CD4-positive, alpha-beta memory T cell (primary cell): ENCODE measurements at regions not wholly inside any gene's neighbourhood (a gene's known extent, or its start where the extent isn't known, plus 50 kb on each side); places are given as distances from the start of the nearest gene placed in this dataset.

Experiments used
- CTCF ChIA-PET: fragments of 350-600 bp; sonication (Branson Sonifier 250); formaldehyde crosslinking; loops from one replicate; lab custom pipeline; 2021; ENCODE audit warnings: inconsistent platforms; ENCODE audit not compliant: partially characterized antibody; lab: Charles Lee
- POLR2A ChIA-PET: fragments of 350-600 bp; sonication (Branson Sonifier 250); formaldehyde crosslinking; loops from one replicate; lab custom pipeline; 2021; ENCODE audit not compliant: partially characterized antibody; lab: Charles Lee
- DNase-seq, 5 donors: peaks; one replicate each; pipeline versions ENCODE4 v3.0.0 to v3.0.0-alpha.2; 2020 to 2022; ENCODE audit warnings: mixed read lengths in 1 of 5
- H3K27ac ChIP-seq: one replicate; pipeline ENCODE4 v1.7.0; 2013; ENCODE audit warnings: low read depth, low read length
- H3K27me3 ChIP-seq: 2 replicates; pipeline ENCODE4 v1.7.0; 2013; ENCODE audit warnings: mild to moderate bottlenecking, low read length, moderate library complexity; ENCODE audit not compliant: insufficient read depth
- H3K36me3 ChIP-seq: 2 replicates; pipeline ENCODE4 v1.7.0; 2013; ENCODE audit warnings: mild to moderate bottlenecking, low read length, moderate library complexity; ENCODE audit not compliant: insufficient read depth
- H3K4me1 ChIP-seq: 2 replicates; pipeline ENCODE4 v1.7.0; 2013; ENCODE audit warnings: mild to moderate bottlenecking, low read length, moderate library complexity; ENCODE audit not compliant: insufficient read depth
- H3K4me3 ChIP-seq, 2 donors: one replicate each; pipeline ENCODE4 v1.7.0; 2013; ENCODE audit warnings: low read length in 2 of 2, mild to moderate bottlenecking in 1 of 2
- H3K9me3 ChIP-seq, 2 donors: one replicate each; pipeline ENCODE4 v1.7.0; 2013; ENCODE audit warnings: low read length in 2 of 2, control low read depth in 1 of 2; ENCODE audit not compliant: control insufficient read depth in 1 of 2
- H3K27ac Mint-ChIP-seq, 7 donors: one replicate each; pipeline ENCODE4 v1.8.0; 2020 to 2021; ENCODE audit warnings: mixed read lengths in 7 of 7, mild to moderate bottlenecking in 6 of 7, inconsistent platforms in 3 of 7, moderate library complexity in 3 of 7
- H3K27me3 Mint-ChIP-seq, 2 donors: one replicate each; pipeline ENCODE4 v1.8.0; 2020 to 2021; ENCODE audit warnings: mixed read lengths in 2 of 2
- H3K36me3 Mint-ChIP-seq, 2 donors: one replicate each; pipeline ENCODE4 v1.8.0; 2020 to 2021; ENCODE audit warnings: mixed read lengths in 2 of 2, inconsistent platforms in 1 of 2, mild to moderate bottlenecking in 1 of 2
- H3K4me1 Mint-ChIP-seq, 4 donors: one replicate each; pipeline ENCODE4 v1.8.0; 2020 to 2021; ENCODE audit warnings: mixed read lengths in 4 of 4, mild to moderate bottlenecking in 1 of 4
- H3K4me3 Mint-ChIP-seq, 8 donors: one replicate each; pipeline ENCODE4 v1.8.0; 2020 to 2021; ENCODE audit warnings: mixed read lengths in 8 of 8, mild to moderate bottlenecking in 7 of 8, moderate library complexity in 6 of 8, inconsistent platforms in 3 of 8
- H3K9me3 Mint-ChIP-seq, 8 donors: one replicate each; pipeline ENCODE4 v1.8.0; 2020 to 2021; ENCODE audit warnings: mixed read lengths in 8 of 8, mild to moderate bottlenecking in 5 of 8, inconsistent platforms in 3 of 8, moderate library complexity in 1 of 8
- intact Hi-C: fragments of 100-400 bp; cut with micrococcal nuclease; formaldehyde crosslinking; loops from one replicate; pipeline ENCODE4 v1.15.1; 2023

DNA sequence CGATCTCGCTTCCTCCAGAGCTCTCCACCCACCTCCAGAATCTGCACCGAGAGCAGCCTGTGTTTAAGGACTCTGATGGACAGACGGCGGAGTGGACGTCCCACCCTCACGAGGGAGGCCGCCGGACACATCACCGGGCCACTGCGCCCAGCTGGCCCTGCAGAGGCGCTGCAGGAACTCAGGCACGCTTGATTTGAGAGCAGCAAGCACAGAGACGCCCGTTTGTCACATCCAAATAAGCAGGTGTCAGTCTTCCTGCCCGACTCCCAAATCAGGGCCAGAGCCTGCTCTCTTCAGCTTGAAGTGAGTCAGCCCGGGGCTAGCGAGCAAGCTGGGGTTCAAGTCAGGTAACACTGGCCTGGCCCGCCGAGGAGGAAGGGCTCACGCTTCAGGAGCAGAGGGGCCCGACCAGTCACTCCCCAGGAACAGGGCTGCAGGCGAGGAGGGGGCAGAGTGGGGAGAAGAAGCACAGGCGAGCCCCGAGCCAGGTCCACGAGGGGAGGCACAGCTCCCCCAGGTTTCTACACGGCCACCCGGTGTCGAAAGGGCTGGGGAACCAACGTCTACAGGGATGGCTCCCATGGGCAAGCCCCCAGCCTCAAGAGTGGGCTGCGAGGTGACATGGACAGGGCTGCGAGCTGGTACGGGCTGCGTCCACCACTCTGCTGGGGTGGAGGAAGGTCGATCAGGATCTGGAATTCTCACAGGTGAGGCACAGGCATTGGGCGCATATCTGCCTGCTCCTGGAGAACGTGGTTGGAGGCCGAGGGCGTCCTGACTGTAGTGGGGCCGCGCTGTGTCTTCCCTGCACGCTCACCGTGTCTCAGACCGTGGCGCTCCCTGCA is 52.5 kb upstream of the CTDP1 start:
- intact Hi-C loops, result no loop called here
- H3K27me3 ChIP-seq, result no peaks in the 10 kb centered on the region
- peaks cover 0 to 8% (median 1%) of the 10 kb centered on the region in 4 donors for H3K4me1 Mint-ChIP-seq
- no peak overlapping the region for H3K27ac ChIP-seq
- H3K4me3 Mint-ChIP-seq, result no peak overlapping the region
- peaks cover 4 to 14% of the 10 kb centered on the region in 2 donors for H3K27me3 Mint-ChIP-seq
- H3K4me3 ChIP-seq, result no peak overlapping the region
- no peaks in the 10 kb centered on the region for H3K36me3 ChIP-seq
- no peaks in the 10 kb centered on the region for H3K9me3 Mint-ChIP-seq
- POLR2A ChIA-PET, result no interaction called here
- no peaks in the 10 kb centered on the region for H3K9me3 ChIP-seq
- CTCF ChIA-PET, result no interaction called here
- H3K4me1 ChIP-seq, result no peaks in the 10 kb centered on the region
- no peak for DNase-seq
- no peak overlapping the region for H3K27ac Mint-ChIP-seq
- H3K36me3 Mint-ChIP-seq, result no peaks in the 10 kb centered on the region

DNA sequence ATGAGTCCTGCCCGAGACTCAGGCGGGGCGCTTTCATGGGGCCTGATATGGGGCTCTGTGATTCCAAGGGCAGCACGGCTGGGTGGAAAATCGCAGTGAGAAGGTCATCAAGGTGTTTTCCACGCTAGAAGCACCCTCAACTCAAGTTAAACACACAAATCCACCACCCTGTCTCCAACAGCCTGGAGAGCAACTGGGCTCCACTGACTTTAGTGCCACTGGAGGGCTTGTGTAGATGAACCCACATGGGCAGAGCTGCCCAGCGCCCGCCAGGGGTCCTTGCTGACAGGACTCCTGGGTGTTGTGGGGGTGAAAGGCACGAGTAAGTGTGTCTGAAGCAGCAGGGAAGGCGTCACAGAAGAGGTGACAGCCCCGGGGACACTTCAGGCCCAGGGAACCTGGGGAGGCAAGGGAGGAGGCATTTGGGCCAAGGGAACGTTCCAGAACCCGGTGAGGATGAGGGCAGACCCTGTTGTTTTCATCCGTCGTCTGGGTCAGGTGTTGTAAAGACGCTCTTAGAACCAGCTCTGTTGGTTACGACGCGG is 51.8 kb upstream of the CTDP1 start:
- Mint-ChIP-seq H3K27ac (peak overlapping the region in 1 of 7 donors; percentile 65), H3K4me3 (peak overlapping the region in 1 of 8 donors; percentile 61), H3K9me3 (no peaks in the 10 kb centered on the region), H3K4me1 (peaks cover 0 to 8% (median 1%) of the 10 kb centered on the region in 4 donors), H3K36me3 (no peaks in the 10 kb centered on the region), H3K27me3 (peaks cover 4 to 14% of the 10 kb centered on the region in 2 donors)
- H3K36me3 ChIP-seq, result no peaks in the 10 kb centered on the region
- intact Hi-C loops, result no loop called here
- H3K27ac ChIP-seq, result no peak overlapping the region
- H3K4me3 ChIP-seq, result no peak overlapping the region
- no peaks in the 10 kb centered on the region for H3K9me3 ChIP-seq
- POLR2A ChIA-PET, result no interaction called here
- CTCF ChIA-PET, result interaction anchor here (1.2 kb wide), 1 partner anchor 13 kb away, joined by 3 read pairs; no protein-coding TSS in a partner anchor
- DNase-seq, result no peak
- no peaks in the 10 kb centered on the region for H3K4me1 ChIP-seq
- H3K27me3 ChIP-seq, result no peaks in the 10 kb centered on the region

DNA sequence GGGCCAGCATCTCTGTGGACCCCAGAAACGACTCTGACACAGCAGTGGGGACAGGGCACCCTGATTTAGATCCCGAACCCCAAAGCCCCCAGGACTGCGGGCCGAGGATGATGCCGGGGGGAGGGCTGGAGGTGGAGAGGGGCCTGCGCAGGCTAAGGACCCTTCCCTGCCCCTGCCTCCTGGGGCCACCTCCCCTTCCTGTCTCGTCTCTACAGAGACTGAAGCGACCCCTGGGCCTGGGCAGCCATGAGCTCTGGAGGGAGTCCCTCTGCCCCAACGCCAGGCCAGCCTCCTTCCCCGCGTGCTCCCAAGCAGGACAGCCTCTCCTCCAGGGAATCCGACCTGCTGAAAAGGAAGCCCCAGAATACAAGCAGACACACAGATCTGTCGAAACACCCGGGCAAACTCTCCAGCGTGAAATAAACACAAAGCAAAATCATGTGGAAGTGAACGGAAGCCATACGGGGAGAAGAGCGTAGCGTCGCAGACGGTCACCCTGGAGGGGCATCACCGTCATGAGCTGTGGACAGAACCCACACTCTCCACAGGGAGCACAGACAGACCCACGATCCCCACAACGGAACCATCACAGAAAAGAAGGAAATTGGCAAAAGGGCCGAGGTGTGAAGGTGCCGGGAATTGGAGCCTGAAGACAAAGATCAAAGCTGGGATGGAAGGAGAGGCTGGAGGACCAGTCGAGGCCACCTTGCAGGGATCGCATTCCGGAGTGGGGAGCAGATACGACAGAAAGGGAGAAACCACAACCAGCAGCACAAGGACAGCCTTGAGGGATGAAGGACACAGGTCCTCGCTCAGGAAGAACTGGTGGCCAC is 51.0 kb upstream of the CTDP1 start:
- H3K9me3 Mint-ChIP-seq, result peaks cover 0 to under 1% (median 0%) of the 10 kb centered on the region in 8 donors
- peaks cover 0 to 8% (median 3%) of the 10 kb centered on the region in 4 donors for H3K4me1 Mint-ChIP-seq
- Histone ChIP-seq H3K9me3 (no peaks in the 10 kb centered on the region), H3K4me3 (no peak overlapping the region), H3K27ac (no peak overlapping the region), H3K36me3 (no peaks in the 10 kb centered on the region), H3K4me1 (no peaks in the 10 kb centered on the region), H3K27me3 (no peaks in the 10 kb centered on the region)
- ChIA-PET CTCF (interaction anchor here (1.2 kb wide), 1 partner anchor 14 kb away, joined by 3 read pairs; no protein-coding TSS in a partner anchor), POLR2A (no interaction called here)
- H3K27ac Mint-ChIP-seq, result no peak overlapping the region
- peaks cover 4 to 10% of the 10 kb centered on the region in 2 donors for H3K27me3 Mint-ChIP-seq
- H3K4me3 Mint-ChIP-seq, result no peak overlapping the region
- no peak for DNase-seq
- intact Hi-C loops, result no loop called here
- no peaks in the 10 kb centered on the region for H3K36me3 Mint-ChIP-seq

DNA sequence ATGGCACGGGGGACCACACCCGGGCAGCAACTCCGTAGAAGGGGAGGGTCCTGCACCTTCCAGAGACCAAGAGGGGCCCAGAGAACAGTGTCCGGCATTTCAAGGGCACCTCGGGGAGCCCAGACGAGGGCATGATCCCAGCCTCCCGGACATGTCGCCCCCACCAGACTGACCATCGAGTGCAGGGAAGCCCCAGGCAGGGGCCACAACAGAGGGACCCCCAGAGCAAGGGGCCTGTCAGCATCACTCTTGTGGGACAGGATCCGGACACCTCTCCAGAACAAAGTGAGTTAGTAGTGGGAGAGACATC is 50.4 kb upstream of the CTDP1 start:
- Histone ChIP-seq H3K27me3 (no peaks in the 10 kb centered on the region), H3K27ac (no peak overlapping the region), H3K36me3 (no peaks in the 10 kb centered on the region), H3K9me3 (no peaks in the 10 kb centered on the region), H3K4me1 (no peaks in the 10 kb centered on the region), H3K4me3 (no peak overlapping the region)
- peaks cover 0 to 8% (median 4%) of the 10 kb centered on the region in 4 donors for H3K4me1 Mint-ChIP-seq
- intact Hi-C loops, result no loop called here
- no peak for DNase-seq
- ChIA-PET POLR2A (no interaction called here), CTCF (interaction anchor here (1.2 kb wide), 1 partner anchor 15 kb away, joined by 3 read pairs; no protein-coding TSS in a partner anchor)
- H3K9me3 Mint-ChIP-seq, result peaks cover 0 to 3% (median 0%) of the 10 kb centered on the region in 8 donors
- H3K36me3 Mint-ChIP-seq, result no peaks in the 10 kb centered on the region
- no peak overlapping the region for H3K4me3 Mint-ChIP-seq
- H3K27ac Mint-ChIP-seq, result no peak overlapping the region
- peaks cover 3 to 10% of the 10 kb centered on the region in 2 donors for H3K27me3 Mint-ChIP-seq

- H3K27me3 Mint-ChIP-seq, result peaks cover 2 to 7% of the 10 kb centered on the region in 2 donors
- intact Hi-C loops, result no loop called here
- no peaks in the 10 kb centered on the region for H3K36me3 Mint-ChIP-seq
These were observed 50.0 kb upstream of the CTDP1 start for GRCh38 chr18:79629606-79630005.

More at GRCh38 chr18:79629606-79630005, 50.0 kb upstream of the CTDP1 start:
- H3K4me3 Mint-ChIP-seq, result no peak overlapping the region
- DNase-seq, result no peak
- no peaks in the 10 kb centered on the region for H3K36me3 ChIP-seq
- no peaks in the 10 kb centered on the region for H3K27me3 ChIP-seq
- peaks cover 0 to 3% (median 0%) of the 10 kb centered on the region in 8 donors for H3K9me3 Mint-ChIP-seq
- H3K4me1 ChIP-seq, result no peaks in the 10 kb centered on the region
- ChIA-PET POLR2A (no interaction called here), CTCF (no interaction called here)
- no peak overlapping the region for H3K4me3 ChIP-seq
- H3K4me1 Mint-ChIP-seq, result peaks cover 0 to 8% (median 4%) of the 10 kb centered on the region in 4 donors
- H3K9me3 ChIP-seq, result no peaks in the 10 kb centered on the region
- no peak overlapping the region for H3K27ac Mint-ChIP-seq
- no peak overlapping the region for H3K27ac ChIP-seq
